GM18507 (cell line): ENCODE measurements at regions not wholly inside any gene's neighbourhood (a gene's known extent, or its start where the extent isn't known, plus 50 kb on each side); places are given as distances from the start of the nearest gene placed in this dataset.
"Not testable (repeated sequence)": the region's sequence is repeated elsewhere in the genome, so short reads cannot be mapped to it uniquely, and the experiment has no call there.

Experiments used
- DNase-seq: peaks from one replicate; pipeline ENCODE4 v3.0.0; 2011; ENCODE audit warnings: low read depth; ENCODE audit not compliant: insufficient read length; ENCODE audit errors: extremely low spot score
- FAIRE-seq: peaks from 2 replicates; lab custom pipeline; 2011; peaks lifted over from hg19 to GRCh38; lab: Jason Lieb, UNC

DNA sequence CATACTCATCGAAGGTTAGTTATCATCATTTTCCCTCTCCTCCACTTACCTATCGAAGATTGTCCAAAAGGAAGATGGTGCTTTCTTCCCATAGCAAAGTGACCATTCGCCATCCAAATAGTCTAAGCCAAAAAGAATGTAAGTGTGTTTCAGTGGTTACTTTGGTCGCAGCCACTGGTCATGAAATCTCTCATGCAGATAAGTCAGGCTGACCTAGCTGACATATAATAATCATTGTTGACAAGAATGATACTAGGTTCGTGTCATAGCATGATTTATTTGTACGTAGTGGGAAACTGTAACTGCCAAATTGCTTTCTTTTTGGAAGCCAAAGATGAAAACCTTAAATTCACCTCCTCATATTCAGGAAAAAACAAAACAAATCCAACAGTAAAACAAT lies 89.6 kb upstream of the PMAIP1 start:
- FAIRE-seq (peak; percentile 51), DNase-seq (no peak)

DNA sequence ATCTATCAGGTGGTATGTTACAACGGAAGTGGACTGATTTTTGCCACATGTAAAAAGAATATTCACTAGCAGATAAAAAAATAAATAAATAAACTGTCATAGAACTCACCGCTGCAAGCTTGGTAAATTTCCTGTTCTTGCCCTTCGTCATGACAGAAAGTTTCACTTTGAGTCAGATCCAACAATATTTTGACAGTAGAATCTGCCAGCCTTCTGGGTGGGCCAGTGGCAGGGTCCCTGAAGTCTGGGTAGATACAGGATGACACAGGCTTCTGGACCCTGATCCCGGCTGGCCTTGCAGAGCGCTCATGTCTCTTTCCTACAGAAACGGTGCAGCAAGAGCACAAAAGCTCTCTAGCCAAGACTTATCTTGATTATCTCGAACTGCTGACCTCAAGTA lies 97.8 kb upstream of the PMAIP1 start:
- FAIRE-seq (peak; percentile 44), DNase-seq (no peak)

DNA sequence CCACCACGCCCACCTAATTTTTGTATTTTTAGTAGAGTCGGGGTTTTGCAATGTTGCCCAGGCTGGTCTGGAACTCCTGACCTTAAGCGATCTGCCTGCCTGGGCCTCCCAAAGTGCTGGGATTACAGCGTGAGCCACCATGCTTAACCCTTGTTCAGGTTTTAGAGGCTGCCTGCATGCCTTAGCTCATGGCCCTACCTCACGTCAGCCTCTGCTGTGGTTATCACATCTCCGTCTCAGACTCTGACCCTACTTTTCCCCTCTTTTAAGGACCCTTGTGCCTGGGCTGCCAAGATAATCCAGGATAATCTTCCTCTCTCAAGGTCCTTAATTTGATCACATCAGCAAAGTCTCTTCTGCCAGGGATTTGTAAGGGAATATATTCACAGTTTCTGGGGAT lies 98.2 kb upstream of the PMAIP1 start:
- FAIRE-seq: no peak
- no peak for DNase-seq

DNA sequence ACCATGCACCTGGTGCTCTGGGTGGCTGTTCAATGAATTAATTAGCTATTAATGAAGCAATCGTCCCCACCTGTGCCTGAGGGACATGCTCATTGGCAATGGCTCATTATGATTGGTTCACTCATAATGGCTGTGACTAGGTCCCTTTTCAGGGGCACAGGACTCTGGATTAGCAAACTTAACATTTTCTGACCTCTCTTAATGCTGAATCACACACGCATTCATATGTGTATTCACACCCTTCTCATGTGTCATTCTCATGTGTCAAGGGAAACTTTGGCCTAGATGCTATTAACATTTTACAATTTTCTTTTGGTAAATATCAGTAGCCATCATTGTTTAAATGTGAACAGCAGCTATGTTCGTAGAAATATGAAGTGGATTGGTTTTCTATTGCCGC lies 98.9 kb upstream of the PMAIP1 start:
- no peak for FAIRE-seq
- DNase-seq: no peak

DNA sequence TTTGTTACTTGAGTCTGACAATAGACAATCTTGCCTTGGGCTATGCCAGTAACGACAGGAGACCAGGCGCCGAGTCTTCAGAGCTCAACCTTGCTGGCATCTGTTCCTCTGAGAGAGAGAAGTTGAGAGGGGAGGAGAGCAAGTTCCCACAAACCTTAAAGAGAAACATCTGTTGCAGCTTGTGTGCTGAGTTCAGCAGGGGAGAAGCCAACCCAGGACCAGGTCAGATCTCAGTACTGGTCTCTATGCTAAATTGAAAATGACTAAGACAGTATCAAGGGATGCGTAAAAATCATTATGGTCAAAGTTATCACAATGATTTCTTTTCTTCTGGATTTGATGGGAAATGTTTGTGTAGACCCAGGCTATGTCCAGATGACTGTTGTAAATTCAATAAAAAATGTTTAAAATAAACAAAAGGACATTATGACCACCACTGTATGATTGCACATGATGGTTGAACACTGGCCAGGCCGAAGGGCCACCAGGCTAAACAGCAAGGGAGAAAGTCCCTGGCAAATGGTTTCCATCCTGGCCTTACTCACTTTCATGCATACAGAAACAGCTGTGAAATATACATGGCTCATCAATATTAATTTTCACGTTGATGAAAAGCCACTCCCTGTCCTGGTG lies 100.3 kb upstream of the PMAIP1 start:
- DNase-seq: no peak
- no peak for FAIRE-seq

DNA sequence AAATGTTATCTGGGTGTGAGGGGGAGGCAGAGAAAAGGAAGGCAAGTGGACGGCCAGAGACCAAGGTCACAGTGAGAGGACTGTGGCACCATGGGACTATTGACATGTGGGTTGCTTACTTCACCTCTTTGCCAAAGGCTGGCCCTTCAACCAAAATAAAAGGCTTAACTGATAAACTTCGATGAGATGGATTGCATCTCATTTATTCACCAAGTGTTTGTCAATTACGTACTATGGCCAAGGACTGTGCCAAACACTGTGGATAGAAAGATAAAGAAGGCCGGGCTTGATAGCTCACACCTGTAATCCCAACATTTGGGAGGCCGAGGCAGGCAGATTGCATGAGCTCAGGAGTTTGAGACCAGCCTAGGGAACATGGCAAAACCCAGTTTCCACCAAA lies 98.7 kb upstream of the CCBE1 start:
- FAIRE-seq (no peak), DNase-seq (no peak)

DNA sequence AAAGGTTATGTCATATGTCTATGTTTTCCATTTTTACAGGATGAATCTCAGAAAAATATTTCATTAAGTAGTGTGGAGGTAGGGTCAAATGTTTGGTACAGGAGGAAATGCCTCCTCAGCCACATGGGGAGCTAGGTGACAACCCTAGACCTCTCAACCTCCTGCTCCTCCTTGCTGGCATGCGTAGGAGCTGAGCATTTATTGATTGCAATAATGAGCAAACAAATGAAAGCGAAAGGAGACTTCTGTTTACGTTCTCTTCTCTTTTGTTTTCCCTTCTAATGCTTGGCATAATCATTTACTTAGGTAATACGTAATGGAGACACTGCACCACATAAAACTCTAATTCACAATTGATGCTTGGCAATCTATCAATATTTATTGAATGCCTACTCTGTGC lies 95.1 kb upstream of the CCBE1 start:
- DNase-seq: no peak
- FAIRE-seq: no peak

DNA sequence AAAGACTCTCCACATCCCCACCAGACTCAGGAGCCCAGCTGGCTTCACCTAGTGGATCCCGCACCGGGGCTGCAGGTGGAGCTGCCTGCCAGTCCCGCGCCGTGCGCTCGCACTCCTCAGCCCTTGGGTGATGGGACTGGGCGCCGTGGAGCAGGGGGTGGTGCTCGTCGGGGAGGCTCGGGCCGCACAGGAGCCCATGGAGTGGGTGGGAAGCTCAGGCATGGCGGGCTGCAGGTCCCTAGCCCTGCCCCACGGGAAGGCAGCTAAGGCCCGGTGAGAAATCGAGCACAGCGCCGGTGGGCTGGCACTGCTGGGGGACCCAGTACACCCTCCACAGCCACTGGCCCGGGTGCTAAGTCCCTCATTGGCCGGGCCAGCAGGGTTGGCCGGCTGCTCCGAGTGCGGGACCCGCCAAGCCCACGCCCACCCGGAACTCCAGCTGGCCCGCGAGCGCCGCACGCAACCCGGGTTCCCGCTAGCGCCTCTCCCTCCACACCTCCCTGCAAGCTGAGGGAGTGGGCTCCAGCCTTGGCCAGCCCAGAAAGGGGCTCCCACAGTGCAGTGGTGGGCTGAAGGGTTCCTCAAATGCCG lies 93.2 kb upstream of the CCBE1 start:
- DNase-seq, FAIRE-seq: not testable (repeated sequence)

DNA sequence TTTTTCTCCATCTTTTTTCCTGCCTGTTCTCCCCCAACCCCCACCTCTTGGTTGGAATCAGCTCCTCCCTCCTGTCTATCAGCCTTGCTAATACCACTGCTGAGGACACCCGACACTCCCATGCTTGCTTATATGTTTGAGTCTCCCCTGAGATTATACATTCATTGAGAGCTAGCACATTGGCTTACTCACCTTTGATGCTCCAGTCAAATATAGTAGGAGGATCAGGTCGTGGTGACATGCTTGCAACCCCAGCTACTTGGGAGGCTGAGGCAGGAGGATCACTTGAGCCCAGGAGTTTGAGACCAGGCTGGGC lies 91.5 kb upstream of the CCBE1 start:
- no peak for FAIRE-seq

DNA sequence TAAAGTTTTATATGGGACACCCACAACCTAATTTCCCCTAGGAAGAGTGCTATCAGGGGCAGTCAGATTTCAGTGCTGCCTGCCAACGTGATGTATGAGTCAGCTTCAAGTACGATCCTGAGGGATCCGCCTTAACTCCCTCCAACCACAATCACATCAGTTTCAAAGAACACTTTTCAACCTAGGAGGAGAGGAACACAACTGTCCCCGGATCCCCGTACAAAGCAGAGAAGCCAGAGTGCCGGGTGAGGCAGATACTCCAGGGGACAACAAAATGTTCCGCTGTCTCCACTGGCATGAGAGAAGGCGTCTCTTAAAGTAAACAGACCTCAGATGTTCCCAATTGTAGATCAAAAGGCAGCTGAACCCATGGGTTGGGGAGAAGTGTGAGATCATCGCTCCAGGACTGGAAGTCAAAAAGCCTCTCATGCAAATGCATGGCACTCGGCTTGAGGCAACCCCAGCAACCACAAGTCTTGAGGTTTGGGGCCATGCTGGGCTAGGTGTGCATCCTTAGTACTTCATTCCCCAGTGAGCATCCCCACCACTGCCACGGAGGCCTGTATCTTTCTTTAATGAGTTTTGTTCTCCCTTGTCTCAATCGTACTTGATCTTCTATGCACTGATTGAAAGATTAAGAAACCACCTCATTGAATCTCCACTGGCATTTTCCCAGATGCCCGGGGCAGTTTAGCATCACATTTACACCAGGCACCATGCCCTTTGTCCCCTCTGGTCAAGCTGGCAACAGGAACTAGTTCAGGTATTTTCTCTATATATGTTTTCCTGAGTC lies 91.0 kb upstream of the CCBE1 start:
- FAIRE-seq: no peak
- DNase-seq: no peak

More for the DNA sequence above, 91.5 kb upstream of the CCBE1 start:
- DNase-seq: no peak

DNA sequence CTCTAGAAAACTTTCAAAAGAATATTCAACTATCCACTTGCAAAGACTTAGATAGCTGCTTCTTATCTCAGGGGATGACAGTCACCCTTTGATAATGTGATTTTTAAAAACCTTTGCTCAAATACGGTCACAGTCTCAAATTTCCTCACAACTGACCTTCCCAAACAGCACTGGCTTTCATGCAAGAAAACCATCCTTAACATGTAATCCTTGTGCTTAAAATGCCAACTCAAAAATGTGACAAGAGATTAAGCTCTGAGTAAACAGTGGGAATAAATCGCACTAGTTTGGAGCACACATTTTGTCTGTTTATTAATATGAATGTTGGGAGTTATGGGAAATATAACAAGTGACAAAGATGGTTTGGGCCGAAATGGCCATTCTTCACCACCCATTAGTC lies 87.5 kb upstream of the CCBE1 start:
- no peak for FAIRE-seq
- DNase-seq: no peak

DNA sequence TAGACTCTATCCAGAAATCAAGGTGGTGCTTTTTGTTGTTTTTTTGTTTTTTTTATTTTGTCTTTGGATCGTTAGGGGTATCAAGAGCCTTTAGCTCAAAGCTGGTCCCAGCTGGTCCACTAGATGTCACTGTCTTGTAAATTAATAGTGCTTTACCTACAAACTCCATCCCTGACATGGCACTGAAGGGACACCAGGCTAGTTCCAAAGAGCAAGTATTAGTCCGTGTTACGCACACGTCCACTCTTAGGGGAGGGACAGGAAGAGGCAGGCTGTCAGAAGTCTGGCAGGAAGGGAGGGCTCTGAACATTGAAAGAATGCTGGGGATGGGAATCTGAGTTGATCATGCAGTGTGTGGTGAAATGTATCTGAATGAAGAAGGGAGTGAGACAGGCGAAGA lies 85.9 kb upstream of the CCBE1 start:
- FAIRE-seq: peak; percentile 88
- peak; percentile 28 for DNase-seq

DNA sequence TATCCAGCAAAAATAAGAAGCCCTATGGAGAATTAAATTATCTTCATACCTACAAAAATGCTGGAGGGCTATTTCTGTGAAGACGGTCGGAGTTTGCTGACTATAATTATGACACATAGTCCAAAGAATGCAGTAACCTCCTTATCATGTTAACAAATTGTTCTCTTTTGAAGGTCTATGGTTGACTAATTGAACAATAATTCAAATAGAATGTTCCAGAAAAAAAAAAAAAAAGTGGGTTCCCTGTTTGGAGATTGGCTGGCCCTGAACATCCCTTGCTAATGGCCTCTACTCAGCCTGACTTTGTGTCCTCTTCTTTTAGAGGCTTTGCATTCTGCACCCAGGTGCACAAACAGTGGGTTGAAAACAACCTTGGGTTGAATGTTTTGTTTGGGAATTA lies 82.8 kb upstream of the CCBE1 start:
- FAIRE-seq: no peak
- no peak for DNase-seq

DNA sequence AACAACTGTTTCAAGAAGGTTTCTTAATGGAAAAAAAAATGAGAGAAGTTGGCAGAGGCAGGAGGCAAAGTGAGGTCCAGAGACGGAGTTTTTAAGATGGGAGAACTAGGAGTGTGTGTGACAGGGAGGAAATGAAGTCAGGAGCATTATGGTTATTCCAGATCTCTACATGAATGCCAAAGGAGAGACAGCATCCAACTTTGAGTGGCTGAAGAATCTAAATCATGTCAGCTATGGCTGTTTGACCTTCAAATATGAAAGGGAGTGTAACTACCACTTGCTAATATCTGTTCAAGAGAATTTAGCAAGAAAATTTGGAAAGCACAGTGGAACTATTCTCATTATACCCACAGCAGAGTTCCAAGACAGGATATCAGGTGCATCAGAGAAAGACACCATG lies 81.2 kb upstream of the CCBE1 start:
- FAIRE-seq (no peak), DNase-seq (no peak)

DNA sequence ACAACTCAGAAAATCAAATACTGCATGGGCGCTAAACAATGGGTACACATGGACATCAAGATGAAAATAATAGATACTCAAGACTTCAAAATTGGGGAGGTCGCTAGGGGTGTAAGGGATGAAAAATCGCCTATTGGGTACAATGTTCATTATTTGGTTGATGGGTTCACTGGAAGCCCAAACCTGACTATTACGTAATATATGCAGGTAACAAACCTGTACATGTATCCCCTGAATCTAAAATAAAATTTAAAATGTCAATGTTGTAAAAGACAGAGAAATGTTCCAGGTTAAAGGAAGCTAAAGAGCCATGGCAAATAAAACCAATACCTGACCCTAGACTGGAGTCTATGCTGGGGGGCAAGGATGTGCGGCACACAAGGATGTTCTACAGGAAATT lies 80.4 kb upstream of the CCBE1 start:
- DNase-seq (no peak), FAIRE-seq (no peak)

DNA sequence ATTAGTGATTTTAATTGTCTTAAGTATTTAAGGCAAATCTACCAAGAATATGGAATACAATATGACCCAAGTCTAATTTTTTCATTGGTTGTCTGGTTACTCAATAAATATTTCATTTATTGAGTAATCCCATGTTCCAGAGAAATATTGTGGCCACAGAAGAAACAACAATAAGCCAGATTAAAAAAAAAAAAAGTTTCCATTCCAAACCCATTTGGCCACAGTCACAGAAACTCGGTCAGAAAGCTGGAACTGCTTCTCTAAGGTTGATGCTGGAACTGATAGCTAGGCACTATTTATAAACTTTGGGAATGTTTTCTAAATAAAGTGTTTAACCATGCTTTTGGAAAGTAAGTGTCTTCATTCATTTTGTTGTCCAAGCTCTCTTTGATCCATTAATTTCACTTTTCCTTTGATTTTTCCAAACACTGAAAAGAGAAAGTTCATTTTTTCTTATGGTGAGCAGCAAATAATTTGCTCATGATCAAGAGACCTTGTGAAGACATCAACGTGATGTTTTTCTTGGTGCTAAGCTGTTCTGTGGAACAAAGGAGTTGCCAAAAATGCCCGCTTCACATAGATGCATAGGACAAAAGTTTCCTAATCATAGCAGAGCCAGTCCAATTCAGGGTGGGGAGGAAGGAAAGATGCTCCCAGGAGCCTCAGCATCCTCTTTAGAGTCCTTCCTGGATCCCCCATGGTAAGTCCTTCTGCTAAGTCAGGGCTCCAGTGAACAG lies 72.1 kb upstream of the CCBE1 start:
- FAIRE-seq (no peak), DNase-seq (no peak)

DNA sequence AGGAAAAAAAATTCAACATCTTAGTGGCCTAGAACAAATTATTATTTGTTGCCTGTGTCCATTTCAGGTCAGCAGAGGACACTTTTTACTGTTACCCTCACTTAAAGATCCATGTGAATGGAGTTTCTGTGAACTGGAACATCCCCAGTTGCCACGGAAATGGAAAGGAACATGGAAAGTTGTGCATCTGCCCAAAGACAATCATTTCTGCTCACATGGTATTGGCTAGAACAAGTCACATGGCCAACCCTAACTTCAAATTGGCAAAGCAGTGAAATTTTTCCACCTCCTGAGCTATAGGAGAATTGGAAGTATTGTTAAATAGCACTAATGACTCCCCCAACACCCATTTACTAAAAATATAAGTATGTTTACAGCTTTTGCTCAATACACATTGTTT lies 71.2 kb upstream of the CCBE1 start:
- FAIRE-seq: no peak

DNA sequence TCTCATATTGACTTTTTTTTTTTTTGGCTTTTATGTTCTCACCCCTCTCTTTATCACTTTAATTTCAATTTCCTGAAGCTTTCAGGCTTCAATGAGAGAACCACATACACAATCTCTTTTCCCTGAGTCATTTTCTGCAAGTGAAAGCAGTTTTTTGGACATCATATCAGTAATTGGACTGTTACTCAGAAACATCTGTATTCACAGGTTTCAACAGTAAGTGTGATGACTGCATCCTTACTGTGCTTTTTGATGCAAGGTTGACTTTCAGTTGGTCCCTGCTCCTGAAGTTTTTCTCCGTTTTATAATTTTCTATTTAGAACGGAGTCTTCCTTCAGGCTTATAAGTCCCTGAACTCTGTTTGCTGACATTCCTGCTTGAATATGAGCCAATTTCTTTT lies 70.5 kb upstream of the CCBE1 start:
- DNase-seq: no peak
- FAIRE-seq: no peak

More for the DNA sequence above, 71.2 kb upstream of the CCBE1 start:
- DNase-seq: no peak

DNA sequence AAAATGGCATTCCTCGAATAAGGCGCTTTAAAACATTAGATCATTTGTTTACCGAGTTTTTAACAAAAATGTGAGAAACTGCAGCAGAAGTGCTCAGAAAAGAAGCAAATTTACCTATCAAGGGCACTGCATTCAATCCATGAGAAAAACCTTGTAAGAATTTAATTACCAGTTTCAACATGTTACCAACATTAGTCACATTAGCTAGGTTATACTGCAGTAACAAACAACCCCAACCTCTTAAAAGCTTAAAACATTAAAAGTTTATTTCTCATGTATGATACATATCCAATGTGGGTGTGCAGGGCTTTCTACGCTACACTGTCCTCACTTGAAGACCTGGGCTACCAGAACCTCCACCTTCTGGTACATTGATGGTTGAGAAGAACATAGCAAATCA lies 68.1 kb upstream of the CCBE1 start:
- FAIRE-seq: no peak
- no peak for DNase-seq

DNA sequence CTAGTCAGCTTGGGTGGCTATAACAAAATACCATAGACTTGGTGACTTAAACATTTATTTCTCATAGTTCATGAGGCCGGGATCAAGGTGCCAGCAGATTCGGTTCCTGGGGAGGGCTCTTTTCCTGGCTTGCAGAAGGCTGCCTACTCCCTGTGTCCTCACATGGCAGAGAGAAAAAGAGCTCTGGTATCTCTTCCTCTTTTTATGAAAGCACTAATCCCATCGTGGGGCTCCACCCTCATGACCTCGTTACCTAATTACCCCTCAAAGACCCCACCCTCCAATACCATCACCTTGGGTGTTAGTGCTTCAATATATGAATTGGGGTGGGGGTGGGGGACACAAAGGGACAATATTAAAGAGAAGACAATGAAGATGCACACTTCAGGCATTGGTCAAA lies 67.1 kb upstream of the CCBE1 start:
- DNase-seq: no peak
- no peak for FAIRE-seq
